HepG2 (cell line): ENCODE measurements at regions not wholly inside any gene's neighbourhood (a gene's known extent, or its start where the extent isn't known, plus 50 kb on each side); places are given as distances from the start of the nearest gene placed in this dataset.

Experiments used
- CTCF ChIP-seq: sonication (generic); formaldehyde crosslinking; IDR thresholded peaks from 2 replicates; pipeline ENCODE4 v1.5.0; 2020; ENCODE audit warnings: mild to moderate bottlenecking, missing genetic modification reagents, moderate library complexity
- EZH2 ChIP-seq: conservative IDR thresholded peaks from 2 replicates; pipeline ENCODE4 v1.6.1; 2012; ENCODE audit warnings: mild to moderate bottlenecking, low read depth, low read length, moderate library complexity
- FOSL1 ChIP-seq: sonication (generic); formaldehyde crosslinking; IDR thresholded peaks from 2 replicates; pipeline ENCODE4 v1.9.0; 2021; ENCODE audit warnings: missing genetic modification reagents, borderline replicate concordance
- MAFK ChIP-seq, 2 experiments: IDR thresholded peaks in 1 of 2; conservative IDR thresholded peaks in 1 of 2; 2 replicates each; pipeline ENCODE4 v1.6.1; 2011; ENCODE audit warnings: improper control_type of control experiment in 2 of 2, low read length in 2 of 2
- REST ChIP-seq, 2 experiments: IDR thresholded peaks; 2 replicates each; pipeline ENCODE4 v1.6.1; 2011 to 2012; ENCODE audit warnings: low read length in 2 of 2, borderline replicate concordance in 1 of 2, low read depth in 1 of 2, mild to moderate bottlenecking in 1 of 2, moderate library complexity in 1 of 2

- TF ChIP-seq REST (IDR thresholded peaks at IDR 0.05; ENCODE audit: borderline replicate concordance in 1 of 2, low read depth in 1 of 2, low read length in 2 of 2) (no peak), EZH2 (no peak), MAFK (conservative IDR thresholded peaks at IDR 0.05 in 1 of 2, IDR thresholded peaks at IDR 0.05 in 1 of 2; ENCODE audit: low read length in 2 of 2) (no peak), CTCF (CRISPR knock-in tag) (no peak), FOSL1 (no peak)
These were observed 491.8 kb downstream of the BTBD3 start for GRCh38 chr20:12409501-12409900.
